Stromal cell of bone marrow (primary cell): ENCODE measurements at regions not wholly inside any gene's neighbourhood (a gene's known extent, or its start where the extent isn't known, plus 50 kb on each side); places are given as distances from the start of the nearest gene placed in this dataset.

Experiments used
- DNase-seq: peaks from one replicate; pipeline ENCODE4 v3.0.0-alpha.2; 2012; ENCODE audit warnings: low read depth

- DNase-seq, result no peak
Measured at GRCh38 chr17:79280866-79281572, 206.4 kb downstream of the ENGASE start.

- DNase-seq, result no peak
Measured at GRCh38 chr17:79280010-79280409, 205.4 kb downstream of the ENGASE start.

- DNase-seq, result no peak
Measured at GRCh38 chr17:79279320-79279719, 204.7 kb downstream of the ENGASE start.

GRCh38 chr17:79276821-79277220 is 202.2 kb downstream of the ENGASE start:
- no peak for DNase-seq

GRCh38 chr17:79273660-79274059 is 199.0 kb downstream of the ENGASE start:
- no peak for DNase-seq

- no peak for DNase-seq
Measured at GRCh38 chr17:79272666-79273219, 198.1 kb downstream of the ENGASE start.

GRCh38 chr17:79272220-79272619 is 197.6 kb downstream of the ENGASE start:
- no peak for DNase-seq

- DNase-seq, result no peak
Measured at GRCh38 chr17:79269620-79270019, 195.0 kb downstream of the ENGASE start.

GRCh38 chr17:79263191-79263590 is 188.6 kb downstream of the ENGASE start:
- DNase-seq, result no peak

- DNase-seq, result no peak
Measured at GRCh38 chr17:79262624-79263023, 188.0 kb downstream of the ENGASE start.

- DNase-seq, result no peak
Measured at GRCh38 chr17:79261355-79262072, 186.9 kb downstream of the ENGASE start.

- DNase-seq, result no peak
Measured at GRCh38 chr17:79258843-79259242, 184.2 kb downstream of the ENGASE start.

- no peak for DNase-seq
Measured at GRCh38 chr17:79258041-79258440, 183.4 kb downstream of the ENGASE start.

- DNase-seq, result no peak
Measured at GRCh38 chr17:79255926-79256585, 181.4 kb downstream of the ENGASE start.

GRCh38 chr17:79255456-79255855 is 180.8 kb downstream of the ENGASE start:
- DNase-seq, result no peak

- no peak for DNase-seq
Measured at GRCh38 chr17:79255046-79255445, 180.4 kb downstream of the ENGASE start.

GRCh38 chr17:79252886-79253285 is 178.3 kb downstream of the ENGASE start:
- no peak for DNase-seq

GRCh38 chr17:79251824-79252223 is 177.2 kb downstream of the ENGASE start:
- DNase-seq, result no peak

- DNase-seq, result no peak
Measured at GRCh38 chr17:79249929-79250521, 175.4 kb downstream of the ENGASE start.

- no peak for DNase-seq
Measured at GRCh38 chr17:79248843-79249493, 174.3 kb downstream of the ENGASE start.

GRCh38 chr17:79246225-79247190 is 171.9 kb downstream of the ENGASE start:
- no peak for DNase-seq
